Right lobe of liver (tissue), 4 donors: ENCODE measurements at regions not wholly inside any gene's neighbourhood (a gene's known extent, or its start where the extent isn't known, plus 50 kb on each side); places are given as distances from the start of the nearest gene placed in this dataset.

Experiments used
- CTCF ChIP-seq, 4 donors: fragments of 200-600 bp in 3 of 4; fragments of 450-650 bp in 1 of 4; IDR thresholded peaks; one replicate each; pipeline versions ENCODE4 v1.5.1 to v1.8.0; 2016 to 2022; ENCODE audit warnings: antibody characterized with exemption in 4 of 4, mild to moderate bottlenecking in 2 of 4
- POLR2A ChIP-seq: fragments of 450-650 bp; IDR thresholded peaks from one replicate; pipeline ENCODE4 v1.6.1; 2017; ENCODE audit warnings: antibody characterized with exemption, mild to moderate bottlenecking
- donor health status: DM: no; HTN: no; CAD: no.
- donor health status: DM: no; HTN: no; CAD: no.
- donor health status: DM: no; HTN: yes; CAD: no.

- TF ChIP-seq CTCF (IDR thresholded peaks at IDR 0.05) (no peak), POLR2A (no peak)
These were observed 370.1 kb downstream of the FOXA2 start for GRCh38 chr20:22214296-22214695.
